ENCODE measurements at regions not wholly inside any gene's neighbourhood (a gene's known extent, or its start where the extent isn't known, plus 50 kb on each side); places are given as distances from the start of the nearest gene placed in this dataset.
A peak's percentile ranks its signal among the peaks of the same experiment; 100 is the strongest.

DNA sequence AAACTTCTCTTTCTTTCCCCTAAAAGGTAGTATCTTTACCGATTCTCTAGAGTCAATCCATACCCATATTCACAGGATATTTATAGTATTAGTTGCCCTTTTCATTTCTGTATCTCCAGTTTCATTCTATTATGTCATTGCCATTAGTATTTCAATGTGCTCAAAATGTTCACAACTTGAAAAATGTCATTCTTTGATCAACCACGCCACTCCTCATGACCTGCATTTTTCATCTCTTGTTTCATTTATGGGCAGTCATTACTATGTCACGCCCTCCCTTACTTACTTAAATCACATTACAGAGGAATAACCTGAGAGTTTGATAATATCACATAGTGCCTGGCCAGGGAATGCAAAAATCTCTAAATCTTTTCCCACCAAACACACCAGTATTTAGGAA, 427.3 kb upstream of the GJE1 start:
- H3K36me3 ChIP-seq (ENCODE audit: low read depth): no peaks in the 10 kb centered on the region
- no peaks in the 10 kb centered on the region for H3K4me1 ChIP-seq (ENCODE audit: insufficient read depth)
- no peaks in the 10 kb centered on the region; the same call in 1 of the 2 replicates for H3K9me2 ChIP-seq (ENCODE audit: insufficient read depth)
- H3K4me2 ChIP-seq (ENCODE audit: unreplicated experiment): no peak overlapping the region
- no peaks in the 10 kb centered on the region for H3K27me3 ChIP-seq (replicated peaks; ENCODE audit: insufficient read depth)
- H3K79me2 ChIP-seq (ENCODE audit: insufficient read depth): no peaks in the 10 kb centered on the region
- no peak overlapping the region for H3K9ac ChIP-seq
- TF ChIP-seq EZH2phosphoT487 (IDR thresholded peaks at IDR 0.05; ENCODE audit: insufficient read depth, low read depth): no peak
- no peak for TF ChIP-seq EZH2 (IDR thresholded peaks at IDR 0.05; ENCODE audit: insufficient read depth, poor library complexity, severe bottlenecking)
- no peak for DNase-seq
- H3K9me3 ChIP-seq (ENCODE audit: low read depth): no peaks in the 10 kb centered on the region
- in situ Hi-C loops (cut with MboI): no loop called here
- H2AFZ ChIP-seq: no peak overlapping the region
- 61% methylated on average over 3 of the region's 3 CpGs for WGBS, 2 experiments (ENCODE audit: low coverage in 1 of 2, low lambda C conversion rate in 2 of 2, missing lambda C conversion rate in 2 of 2)
- no peaks in the 10 kb centered on the region for H3F3A ChIP-seq (ENCODE audit: insufficient read depth)
- no peaks in the 10 kb centered on the region for H4K20me1 ChIP-seq (ENCODE audit: insufficient read depth)
- H3K4me3 ChIP-seq: no peak overlapping the region
- no peak overlapping the region for H3K27ac ChIP-seq

DNA sequence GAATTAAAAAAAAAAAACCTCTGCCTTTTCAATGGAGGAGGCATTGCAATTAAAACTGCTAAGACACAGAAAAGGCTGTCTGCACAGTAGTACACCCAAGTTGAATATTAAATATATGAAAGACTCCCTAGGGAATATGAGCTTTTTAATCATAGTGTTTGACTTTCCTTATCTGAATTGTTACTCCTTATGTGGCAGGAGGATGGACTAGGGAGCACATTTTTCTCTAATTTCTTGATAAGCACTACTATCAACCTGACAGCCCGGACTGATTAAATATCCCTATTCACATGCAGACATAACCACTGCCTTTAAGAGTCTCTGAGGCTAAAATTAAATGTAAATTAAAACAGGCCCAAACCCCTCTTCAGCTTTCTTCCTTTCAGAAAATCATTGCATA, 428.6 kb upstream of the GJE1 start:
- no peak overlapping the region for H2AFZ ChIP-seq
- H3K9me3 ChIP-seq (ENCODE audit: low read depth): no peaks in the 10 kb centered on the region
- no peaks in the 10 kb centered on the region for H3K4me1 ChIP-seq (ENCODE audit: insufficient read depth)
- H3K4me3 ChIP-seq: no peak overlapping the region
- no peaks in the 10 kb centered on the region for H3K36me3 ChIP-seq (ENCODE audit: low read depth)
- no peaks in the 10 kb centered on the region for H4K20me1 ChIP-seq (ENCODE audit: insufficient read depth)
- H3K27me3 ChIP-seq (replicated peaks; ENCODE audit: insufficient read depth): no peaks in the 10 kb centered on the region
- no peak for TF ChIP-seq EZH2phosphoT487 (IDR thresholded peaks at IDR 0.05; ENCODE audit: insufficient read depth, low read depth)
- no peak for TF ChIP-seq EZH2 (IDR thresholded peaks at IDR 0.05; ENCODE audit: insufficient read depth, poor library complexity, severe bottlenecking)
- no peak for DNase-seq
- no peaks in the 10 kb centered on the region for H3F3A ChIP-seq (ENCODE audit: insufficient read depth)
- H3K4me2 ChIP-seq (ENCODE audit: unreplicated experiment): no peak overlapping the region
- H3K9ac ChIP-seq: no peak overlapping the region
- no peaks in the 10 kb centered on the region; the same call in 1 of the 2 replicates for H3K9me2 ChIP-seq (ENCODE audit: insufficient read depth)
- in situ Hi-C loops (cut with MboI): no loop called here
- no peaks in the 10 kb centered on the region for H3K79me2 ChIP-seq (ENCODE audit: insufficient read depth)
- no peak overlapping the region for H3K27ac ChIP-seq
- WGBS, 2 experiments (ENCODE audit: low coverage in 1 of 2, low lambda C conversion rate in 2 of 2, missing lambda C conversion rate in 2 of 2): 88 to 92% methylated on average over 1 of the region's 1 CpG

DNA sequence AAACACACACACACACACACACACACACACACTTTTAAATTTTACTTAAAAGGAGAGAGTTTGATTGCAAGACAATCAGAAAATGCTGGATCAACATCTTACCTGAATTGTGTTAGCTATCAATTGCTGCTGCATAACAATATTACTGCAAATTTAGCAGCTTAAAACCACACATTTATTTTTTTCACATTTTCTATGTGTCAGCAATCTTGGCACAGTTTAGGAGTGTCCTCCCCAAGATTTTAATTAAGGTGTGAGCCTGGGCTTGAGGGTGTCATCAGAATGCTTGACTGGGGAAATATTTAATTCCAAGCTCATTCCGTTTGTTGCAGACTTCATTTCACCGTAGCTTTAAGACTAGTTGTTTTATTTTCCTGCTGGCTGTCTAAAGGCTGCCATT, 431.0 kb upstream of the GJE1 start:
- no peaks in the 10 kb centered on the region for H4K20me1 ChIP-seq (ENCODE audit: insufficient read depth)
- H3K9me2 ChIP-seq (ENCODE audit: insufficient read depth): no peaks in the 10 kb centered on the region; the same call in 1 of the 2 replicates
- TF ChIP-seq EZH2 (IDR thresholded peaks at IDR 0.05; ENCODE audit: insufficient read depth, poor library complexity, severe bottlenecking) (no peak), EZH2phosphoT487 (IDR thresholded peaks at IDR 0.05; ENCODE audit: insufficient read depth, low read depth) (no peak)
- H3K27ac ChIP-seq: no peak overlapping the region
- WGBS, 2 experiments (ENCODE audit: low coverage in 1 of 2, low lambda C conversion rate in 2 of 2, missing lambda C conversion rate in 2 of 2): 92 to 93% methylated on average over 2 of the region's 2 CpGs
- no peaks in the 10 kb centered on the region for H3K27me3 ChIP-seq (replicated peaks; ENCODE audit: insufficient read depth)
- no peak overlapping the region for H2AFZ ChIP-seq
- DNase-seq: no peak
- no peaks in the 10 kb centered on the region for H3K36me3 ChIP-seq (ENCODE audit: low read depth)
- no peaks in the 10 kb centered on the region for H3K9me3 ChIP-seq (ENCODE audit: low read depth)
- H3F3A ChIP-seq (ENCODE audit: insufficient read depth): no peaks in the 10 kb centered on the region
- H3K9ac ChIP-seq: no peak overlapping the region
- H3K4me2 ChIP-seq (ENCODE audit: unreplicated experiment): no peak overlapping the region
- H3K79me2 ChIP-seq (ENCODE audit: insufficient read depth): no peaks in the 10 kb centered on the region
- H3K4me3 ChIP-seq: no peak overlapping the region
- H3K4me1 ChIP-seq (ENCODE audit: insufficient read depth): no peaks in the 10 kb centered on the region
- in situ Hi-C loops (cut with MboI): no loop called here

DNA sequence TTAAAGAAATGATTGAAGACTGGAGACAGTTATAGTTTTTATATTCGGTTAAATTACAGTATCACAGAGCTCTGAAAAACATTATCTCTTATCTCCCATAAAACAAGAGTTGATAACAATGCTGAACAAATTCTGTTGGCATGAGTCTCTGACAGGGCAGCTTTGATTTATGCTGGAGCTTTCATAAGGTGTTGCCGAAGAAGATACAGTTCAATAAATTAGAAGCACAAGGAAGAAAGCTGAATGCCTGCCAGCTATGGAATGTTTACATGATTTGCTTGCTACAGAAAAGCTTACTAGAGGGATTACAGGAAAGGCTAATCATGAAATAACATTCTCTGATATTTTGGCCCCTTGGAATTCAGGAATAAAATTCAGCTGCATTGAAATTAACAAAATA, 431.9 kb upstream of the GJE1 start:
- H3K27me3 ChIP-seq (replicated peaks; ENCODE audit: insufficient read depth): no peaks in the 10 kb centered on the region
- no peaks in the 10 kb centered on the region for H3F3A ChIP-seq (ENCODE audit: insufficient read depth)
- peak; percentile 0 for DNase-seq
- H2AFZ ChIP-seq: peak overlapping the region; percentile 43
- H3K4me3 ChIP-seq: no peak overlapping the region
- H3K4me1 ChIP-seq (ENCODE audit: insufficient read depth): no peaks in the 10 kb centered on the region
- no peak overlapping the region for H3K4me2 ChIP-seq (ENCODE audit: unreplicated experiment)
- TF ChIP-seq EZH2 (IDR thresholded peaks at IDR 0.05; ENCODE audit: insufficient read depth, poor library complexity, severe bottlenecking) (no peak), EZH2phosphoT487 (IDR thresholded peaks at IDR 0.05; ENCODE audit: insufficient read depth, low read depth) (no peak)
- H3K9me3 ChIP-seq (ENCODE audit: low read depth): no peaks in the 10 kb centered on the region
- in situ Hi-C loops (cut with MboI): no loop called here
- H3K9ac ChIP-seq: no peak overlapping the region
- H3K9me2 ChIP-seq (ENCODE audit: insufficient read depth): no peaks in the 10 kb centered on the region; the same call in 1 of the 2 replicates
- H4K20me1 ChIP-seq (ENCODE audit: insufficient read depth): no peaks in the 10 kb centered on the region
- no peaks in the 10 kb centered on the region for H3K36me3 ChIP-seq (ENCODE audit: low read depth)
- H3K79me2 ChIP-seq (ENCODE audit: insufficient read depth): no peaks in the 10 kb centered on the region
- no peak overlapping the region for H3K27ac ChIP-seq
- WGBS, 2 experiments (ENCODE audit: low coverage in 1 of 2, low lambda C conversion rate in 2 of 2, missing lambda C conversion rate in 2 of 2): 24 to 38% methylated on average over 2 of the region's 2 CpGs

DNA sequence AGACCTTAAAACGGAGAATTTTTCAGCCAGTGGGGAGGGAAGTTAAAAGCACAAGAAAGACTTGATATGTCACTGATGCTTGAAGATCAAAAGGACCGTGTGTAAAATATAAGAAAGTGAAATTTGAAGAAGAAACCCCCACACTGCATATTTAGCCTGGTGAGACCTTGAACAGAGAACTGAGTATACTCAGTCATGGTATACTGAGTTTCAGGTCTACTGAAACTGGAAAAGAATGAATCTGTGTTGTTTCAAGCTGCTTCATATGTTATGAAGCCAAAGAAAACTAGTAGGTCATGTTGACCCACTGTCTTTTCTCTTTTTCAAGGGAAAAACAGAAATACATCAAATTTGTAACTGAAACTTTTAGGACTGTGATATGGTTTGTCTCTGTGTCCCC, 443.8 kb upstream of the GJE1 start:
- no peak overlapping the region for H3K4me3 ChIP-seq
- H3K9me2 ChIP-seq (ENCODE audit: insufficient read depth): no peaks in the 10 kb centered on the region
- in situ Hi-C loops (cut with MboI): loop anchor here (25.0 kb wide), 1 partner anchor 423 kb away; no protein-coding TSS in a partner anchor

More for the DNA sequence above, 443.8 kb upstream of the GJE1 start:
- no peaks in the 10 kb centered on the region for H3K4me1 ChIP-seq (ENCODE audit: insufficient read depth)
- no peaks in the 10 kb centered on the region for H3F3A ChIP-seq (ENCODE audit: insufficient read depth)
- no peak for DNase-seq
- H3K36me3 ChIP-seq (ENCODE audit: low read depth): no peaks in the 10 kb centered on the region
- H3K27ac ChIP-seq: no peak overlapping the region
- H3K9me3 ChIP-seq (ENCODE audit: low read depth): no peaks in the 10 kb centered on the region
- no peaks in the 10 kb centered on the region for H4K20me1 ChIP-seq (ENCODE audit: insufficient read depth)
- H3K79me2 ChIP-seq (ENCODE audit: insufficient read depth): no peaks in the 10 kb centered on the region
- H3K4me2 ChIP-seq (ENCODE audit: unreplicated experiment): no peak overlapping the region
- no peak overlapping the region for H2AFZ ChIP-seq
- no peak for TF ChIP-seq EZH2phosphoT487 (IDR thresholded peaks at IDR 0.05; ENCODE audit: insufficient read depth, low read depth)
- no peak for TF ChIP-seq EZH2 (IDR thresholded peaks at IDR 0.05; ENCODE audit: insufficient read depth, poor library complexity, severe bottlenecking)
- H3K27me3 ChIP-seq (replicated peaks; ENCODE audit: insufficient read depth): no peaks in the 10 kb centered on the region
- WGBS, 2 experiments (ENCODE audit: low coverage in 1 of 2, low lambda C conversion rate in 2 of 2, missing lambda C conversion rate in 2 of 2): 47 to 60% methylated on average over 2 of the region's 2 CpGs
- H3K9ac ChIP-seq: no peak overlapping the region

All from GM23248 (cell line).